GM12801 (cell line): ENCODE measurements at regions not wholly inside any gene's neighbourhood (a gene's known extent, or its start where the extent isn't known, plus 50 kb on each side); places are given as distances from the start of the nearest gene placed in this dataset.

Source experiments
- TF ChIP-seq, protein P1 (sequence below): IDR thresholded peaks from one replicate; pipeline ENCODE4 v1.5.1; 2011; ENCODE audit warnings: control low read depth; ENCODE audit not compliant: insufficient read length; ENCODE audit errors: extremely low read depth

DNA sequence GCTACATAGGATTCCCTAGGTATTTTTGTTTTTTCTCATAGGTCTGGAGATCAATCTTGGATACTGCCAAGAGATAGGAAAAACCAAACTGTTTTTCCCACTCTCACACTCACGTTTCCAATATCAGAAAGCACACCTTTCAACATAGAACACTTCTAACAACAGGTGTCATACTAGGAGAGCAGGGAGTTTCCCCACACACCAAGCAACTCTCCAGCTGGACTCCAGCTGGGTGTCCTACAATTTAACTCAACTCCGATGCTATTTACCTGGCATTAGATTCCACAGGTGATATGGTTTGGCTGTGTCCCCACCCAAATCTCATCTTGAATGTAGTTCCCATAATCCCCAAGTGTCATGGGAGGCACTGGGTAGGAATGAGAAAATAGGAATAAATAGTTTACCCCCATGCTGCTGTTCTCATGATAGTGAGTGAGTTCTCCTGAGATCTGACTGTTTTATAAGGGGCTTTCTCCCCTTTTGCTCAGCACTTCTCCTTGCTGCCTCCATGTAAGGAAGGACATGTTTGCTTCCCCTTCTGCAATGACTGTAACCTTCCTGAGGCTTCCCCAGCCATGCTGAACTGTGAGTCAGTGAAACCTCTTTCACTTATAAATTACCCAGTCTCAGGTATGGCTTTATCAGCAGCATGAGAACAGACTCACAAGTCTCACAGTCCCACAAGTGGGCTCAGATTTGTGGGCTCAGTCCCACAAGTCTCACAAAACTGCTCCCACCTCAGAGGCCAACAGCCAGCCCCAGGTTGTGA is 354.5 kb upstream of the THBS1 start:
- TF ChIP-seq, protein P1, sequence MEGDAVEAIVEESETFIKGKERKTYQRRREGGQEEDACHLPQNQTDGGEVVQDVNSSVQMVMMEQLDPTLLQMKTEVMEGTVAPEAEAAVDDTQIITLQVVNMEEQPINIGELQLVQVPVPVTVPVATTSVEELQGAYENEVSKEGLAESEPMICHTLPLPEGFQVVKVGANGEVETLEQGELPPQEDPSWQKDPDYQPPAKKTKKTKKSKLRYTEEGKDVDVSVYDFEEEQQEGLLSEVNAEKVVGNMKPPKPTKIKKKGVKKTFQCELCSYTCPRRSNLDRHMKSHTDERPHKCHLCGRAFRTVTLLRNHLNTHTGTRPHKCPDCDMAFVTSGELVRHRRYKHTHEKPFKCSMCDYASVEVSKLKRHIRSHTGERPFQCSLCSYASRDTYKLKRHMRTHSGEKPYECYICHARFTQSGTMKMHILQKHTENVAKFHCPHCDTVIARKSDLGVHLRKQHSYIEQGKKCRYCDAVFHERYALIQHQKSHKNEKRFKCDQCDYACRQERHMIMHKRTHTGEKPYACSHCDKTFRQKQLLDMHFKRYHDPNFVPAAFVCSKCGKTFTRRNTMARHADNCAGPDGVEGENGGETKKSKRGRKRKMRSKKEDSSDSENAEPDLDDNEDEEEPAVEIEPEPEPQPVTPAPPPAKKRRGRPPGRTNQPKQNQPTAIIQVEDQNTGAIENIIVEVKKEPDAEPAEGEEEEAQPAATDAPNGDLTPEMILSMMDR, result no peak

DNA sequence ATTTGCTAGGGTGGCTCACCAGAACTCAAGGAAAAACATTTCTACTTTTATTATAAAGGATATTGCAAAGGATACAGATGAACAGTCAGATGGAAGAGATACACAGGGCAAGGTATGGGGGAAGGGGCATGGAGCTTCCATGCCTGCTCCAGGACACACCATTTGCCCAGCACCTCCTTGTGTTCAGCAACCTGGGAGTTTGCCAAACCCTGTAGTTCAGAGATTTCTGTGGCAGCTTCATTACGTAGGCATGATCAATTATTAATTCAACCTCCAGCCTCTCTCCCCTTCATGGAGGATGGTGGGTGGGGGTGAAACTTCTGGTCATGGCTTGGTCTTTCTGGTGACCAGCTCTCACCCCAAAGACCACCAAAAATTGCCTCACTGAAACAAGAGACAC is 353.9 kb upstream of the THBS1 start:
- TF ChIP-seq, protein P1, result no peak

DNA sequence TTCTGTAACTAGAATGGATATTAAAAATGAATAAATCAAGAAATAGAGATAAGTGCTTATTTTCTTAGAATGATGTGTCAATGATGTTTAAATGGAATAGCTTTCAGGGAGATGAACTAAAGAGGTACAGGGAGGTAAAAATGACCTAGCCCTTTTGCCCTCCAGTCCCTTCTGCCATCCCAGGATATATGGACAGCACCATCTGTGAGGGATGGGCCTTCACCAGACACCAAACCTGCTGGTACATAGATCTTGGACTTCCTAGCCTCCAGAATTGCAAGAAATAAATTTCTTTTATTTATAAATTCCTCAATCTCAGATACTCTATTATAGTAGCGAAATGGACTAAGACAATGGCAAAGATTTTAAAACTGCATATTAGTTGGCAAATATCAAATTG is 352.0 kb upstream of the THBS1 start:
- TF ChIP-seq, protein P1, result no peak

DNA sequence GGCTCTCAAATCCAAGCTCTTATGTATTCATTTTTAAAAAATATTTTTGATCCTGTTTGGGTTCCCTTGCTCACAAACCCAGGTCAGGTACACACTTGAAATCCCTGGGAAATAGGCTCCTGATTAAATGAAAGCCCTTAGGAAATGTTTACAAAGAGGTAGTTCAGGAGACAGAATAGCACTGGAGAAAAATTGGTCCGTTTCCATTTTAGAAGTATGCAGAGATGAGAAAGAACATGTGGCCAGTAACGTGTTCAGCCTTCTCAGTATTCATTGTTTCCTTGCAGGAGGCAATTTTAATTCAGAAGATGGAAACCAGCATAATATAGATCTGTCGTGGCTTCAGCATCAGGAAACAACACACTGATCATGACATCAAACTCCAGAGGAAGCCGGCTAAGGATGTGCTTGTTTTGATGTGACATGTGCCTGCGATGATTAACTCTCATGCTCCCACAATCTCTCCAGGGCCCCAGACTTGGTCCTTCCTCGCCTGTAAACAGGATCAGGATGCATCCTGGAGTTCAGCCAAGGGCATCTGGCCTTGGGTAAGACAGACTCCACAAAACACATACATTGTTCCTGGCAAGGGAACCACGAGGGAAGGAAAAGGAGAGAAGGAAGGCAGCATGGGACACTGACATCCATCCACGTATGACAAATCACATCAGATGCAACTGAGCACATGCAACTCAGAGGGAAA is 350.5 kb upstream of the THBS1 start:
- TF ChIP-seq, protein P1, result no peak

DNA sequence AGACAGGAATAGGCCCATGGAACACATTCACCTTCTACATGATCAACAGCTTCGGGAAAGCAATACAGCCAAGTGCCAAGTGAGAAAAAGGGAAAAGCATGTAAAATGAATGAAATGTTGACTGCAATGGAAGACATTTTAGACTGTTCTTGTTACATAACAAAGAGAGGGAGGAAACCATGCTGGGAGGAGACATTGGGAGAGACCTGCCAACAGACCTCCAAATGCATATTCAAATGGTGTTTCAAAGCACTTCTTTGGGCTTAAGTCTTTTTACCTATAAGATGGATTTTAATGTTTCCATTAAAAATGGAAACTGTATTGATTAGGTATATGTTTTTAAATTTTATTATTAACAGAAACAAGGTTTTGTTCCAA is 350.0 kb upstream of the THBS1 start:
- TF ChIP-seq, protein P1, result no peak

DNA sequence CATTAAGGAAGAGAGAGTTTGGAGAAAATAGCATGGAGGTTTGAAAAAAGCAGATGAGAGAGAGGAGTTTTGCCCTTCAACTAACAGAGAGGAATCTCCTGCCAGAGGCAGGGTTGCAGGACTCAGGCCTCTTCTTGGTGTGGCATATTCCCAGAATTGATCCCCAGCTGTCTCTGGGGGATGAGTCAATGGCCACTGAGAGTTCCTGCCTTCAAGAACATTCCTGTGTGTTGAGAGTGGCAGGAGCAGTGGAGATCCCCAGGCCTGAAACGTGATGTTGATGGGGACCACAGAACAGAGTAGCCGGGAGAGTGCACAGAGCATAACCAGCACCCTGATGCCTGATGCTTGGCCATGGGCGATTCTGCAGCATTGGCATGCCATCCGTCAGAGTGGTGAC is 348.4 kb upstream of the THBS1 start:
- TF ChIP-seq, protein P1, result no peak

DNA sequence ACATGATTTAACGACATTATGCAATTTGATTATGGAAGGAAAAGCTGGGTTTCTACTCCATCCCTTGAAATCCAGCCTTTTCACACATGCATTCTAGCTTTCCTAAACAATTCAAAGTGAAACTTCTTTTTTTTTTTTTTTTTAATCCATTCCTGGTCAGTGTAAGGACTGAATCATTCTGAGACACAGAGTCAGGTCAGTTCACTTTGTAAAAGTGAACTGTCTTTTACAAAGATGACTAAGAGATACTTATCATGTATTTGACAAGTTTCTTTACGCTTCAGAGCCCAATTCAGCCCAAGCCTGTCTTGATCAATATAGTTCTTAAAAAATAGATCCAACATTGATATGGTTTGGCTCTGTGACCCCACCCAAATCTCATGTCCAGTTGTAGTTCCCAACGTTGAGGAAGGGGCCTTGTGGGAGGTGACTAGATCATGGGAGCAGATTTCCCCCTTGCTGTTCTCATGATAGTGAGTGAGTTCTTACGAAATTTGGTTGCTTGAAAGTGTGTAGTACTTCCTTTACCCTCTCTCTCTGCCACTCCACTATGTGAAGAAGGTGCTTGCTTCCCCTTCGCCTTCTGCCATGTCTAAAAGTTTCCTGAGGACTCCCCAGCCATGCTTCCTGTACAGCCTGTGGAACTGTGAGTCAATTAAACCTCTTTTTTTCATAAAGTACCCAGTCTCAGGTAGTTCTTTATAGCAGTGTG is 345.6 kb upstream of the THBS1 start:
- TF ChIP-seq, protein P1, result no peak
